Activated CD4-positive, alpha-beta memory T cell treated with anti-CD3 and anti-CD28 coated beads, Interleukin-2, amount 10 ng/mL, durations not matched to agents 7 days and 5 days (primary cell): ENCODE measurements at regions not wholly inside any gene's neighbourhood (a gene's known extent, or its start where the extent isn't known, plus 50 kb on each side); places are given as distances from the start of the nearest gene placed in this dataset.
A peak's percentile ranks its signal among the peaks of the same experiment; 100 is the strongest.
"Not testable (repeated sequence)": the region's sequence is repeated elsewhere in the genome, so short reads cannot be mapped to it uniquely, and the experiment has no call there.

Experiments
- CTCF ChIA-PET: fragments of 350-600 bp; sonication (Branson Sonifier 250); formaldehyde crosslinking; loops from one replicate; lab custom pipeline; 2021; ENCODE audit warnings: antibody characterized with exemption, inconsistent platforms; lab: Charles Lee
- POLR2A ChIA-PET: fragments of 350-600 bp; sonication (Branson Sonifier 250); formaldehyde crosslinking; loops from one replicate; lab custom pipeline; 2021; ENCODE audit warnings: antibody characterized with exemption; lab: Charles Lee
- DNase-seq: peaks from one replicate; pipeline ENCODE4 v3.0.0-alpha.2; 2020
- H3K27ac Mint-ChIP-seq: one replicate; pipeline ENCODE4 v1.8.0; 2021; ENCODE audit warnings: mild to moderate bottlenecking, mixed read lengths
- H3K27me3 Mint-ChIP-seq: one replicate; pipeline ENCODE4 v1.8.0; 2021; ENCODE audit warnings: mixed read lengths
- H3K36me3 Mint-ChIP-seq: one replicate; pipeline ENCODE4 v1.8.0; 2021; ENCODE audit warnings: low read depth, mixed read lengths
- H3K4me1 Mint-ChIP-seq: one replicate; pipeline ENCODE4 v1.8.0; 2021; ENCODE audit warnings: mixed read lengths
- H3K4me3 Mint-ChIP-seq: one replicate; pipeline ENCODE4 v1.8.0; 2021; ENCODE audit warnings: mild to moderate bottlenecking, mixed read lengths
- H3K9me3 Mint-ChIP-seq: one replicate; pipeline ENCODE4 v1.8.0; 2021; ENCODE audit warnings: mixed read lengths

- H3K9me3 Mint-ChIP-seq, H3K4me3 Mint-ChIP-seq, H3K4me1 Mint-ChIP-seq, DNase-seq, H3K36me3 Mint-ChIP-seq, CTCF ChIA-PET, H3K27me3 Mint-ChIP-seq, POLR2A ChIA-PET, H3K27ac Mint-ChIP-seq: not testable (repeated sequence)
Measured at GRCh38 chr1:224019866-224020265, 94.0 kb upstream of the FBXO28 start.

- H3K4me3 Mint-ChIP-seq, H3K36me3 Mint-ChIP-seq, H3K9me3 Mint-ChIP-seq, H3K27me3 Mint-ChIP-seq, H3K4me1 Mint-ChIP-seq, CTCF ChIA-PET, DNase-seq, POLR2A ChIA-PET, H3K27ac Mint-ChIP-seq: not testable (repeated sequence)
Measured at GRCh38 chr1:224015782-224016181, 98.1 kb upstream of the FBXO28 start.

GRCh38 chr1:224014330-224014649, 99.6 kb upstream of the FBXO28 start:
- no peaks in the 10 kb centered on the region for H3K27me3 Mint-ChIP-seq
- H3K36me3 Mint-ChIP-seq = peaks cover 9% of the 10 kb centered on the region
- H3K9me3 Mint-ChIP-seq = peaks cover 5% of the 10 kb centered on the region
- no peaks in the 10 kb centered on the region for H3K4me1 Mint-ChIP-seq
- ChIA-PET CTCF (no interaction called here), POLR2A (no interaction called here)
- H3K4me3 Mint-ChIP-seq = no peak overlapping the region
- no peak overlapping the region for H3K27ac Mint-ChIP-seq
- no peak for DNase-seq

- POLR2A ChIA-PET, H3K4me1 Mint-ChIP-seq, CTCF ChIA-PET, H3K4me3 Mint-ChIP-seq, H3K27me3 Mint-ChIP-seq, DNase-seq, H3K27ac Mint-ChIP-seq, H3K9me3 Mint-ChIP-seq: not testable (repeated sequence)
- H3K36me3 Mint-ChIP-seq = peaks cover 10% of the 10 kb centered on the region
Measured at GRCh38 chr1:224013626-224014329, 100.1 kb upstream of the FBXO28 start.

- CTCF ChIA-PET, POLR2A ChIA-PET, H3K27me3 Mint-ChIP-seq, DNase-seq, H3K4me3 Mint-ChIP-seq, H3K4me1 Mint-ChIP-seq, H3K9me3 Mint-ChIP-seq, H3K27ac Mint-ChIP-seq: not testable (repeated sequence)
- H3K36me3 Mint-ChIP-seq = peaks cover 17% of the 10 kb centered on the region
Measured at GRCh38 chr1:224012807-224013434, 101.0 kb upstream of the FBXO28 start.

GRCh38 chr1:224012162-224012561, 101.7 kb upstream of the FBXO28 start:
- POLR2A ChIA-PET, H3K4me1 Mint-ChIP-seq, H3K27me3 Mint-ChIP-seq, H3K27ac Mint-ChIP-seq, CTCF ChIA-PET, DNase-seq, H3K9me3 Mint-ChIP-seq, H3K4me3 Mint-ChIP-seq: not testable (repeated sequence)
- H3K36me3 Mint-ChIP-seq = peaks cover 23% of the 10 kb centered on the region

GRCh38 chr1:224011751-224012150, 102.2 kb upstream of the FBXO28 start:
- H3K4me3 Mint-ChIP-seq, DNase-seq, H3K27ac Mint-ChIP-seq, H3K27me3 Mint-ChIP-seq, H3K4me1 Mint-ChIP-seq, POLR2A ChIA-PET, H3K9me3 Mint-ChIP-seq, CTCF ChIA-PET: not testable (repeated sequence)
- peaks cover 25% of the 10 kb centered on the region for H3K36me3 Mint-ChIP-seq

GRCh38 chr1:224011153-224011552, 102.8 kb upstream of the FBXO28 start:
- DNase-seq, H3K4me3 Mint-ChIP-seq, H3K4me1 Mint-ChIP-seq, H3K27ac Mint-ChIP-seq, H3K27me3 Mint-ChIP-seq, H3K9me3 Mint-ChIP-seq, CTCF ChIA-PET, POLR2A ChIA-PET: not testable (repeated sequence)
- peaks cover 26% of the 10 kb centered on the region for H3K36me3 Mint-ChIP-seq

GRCh38 chr1:224005973-224006372, 107.9 kb upstream of the FBXO28 start:
- DNase-seq, H3K4me3 Mint-ChIP-seq, H3K9me3 Mint-ChIP-seq, H3K4me1 Mint-ChIP-seq, CTCF ChIA-PET, POLR2A ChIA-PET, H3K27me3 Mint-ChIP-seq, H3K27ac Mint-ChIP-seq: not testable (repeated sequence)
- peaks cover 34% of the 10 kb centered on the region for H3K36me3 Mint-ChIP-seq

GRCh38 chr1:224004552-224005315, 109.2 kb upstream of the FBXO28 start:
- DNase-seq = peak; percentile 43
- H3K27me3 Mint-ChIP-seq, H3K4me3 Mint-ChIP-seq, H3K27ac Mint-ChIP-seq, POLR2A ChIA-PET, CTCF ChIA-PET, H3K4me1 Mint-ChIP-seq, H3K9me3 Mint-ChIP-seq: not testable (repeated sequence)
- peaks cover 28% of the 10 kb centered on the region for H3K36me3 Mint-ChIP-seq

- H3K27ac Mint-ChIP-seq, H3K4me1 Mint-ChIP-seq, CTCF ChIA-PET, DNase-seq, H3K27me3 Mint-ChIP-seq, H3K4me3 Mint-ChIP-seq, POLR2A ChIA-PET, H3K9me3 Mint-ChIP-seq: not testable (repeated sequence)
- peaks cover 28% of the 10 kb centered on the region for H3K36me3 Mint-ChIP-seq
Measured at GRCh38 chr1:224003896-224004295, 110.0 kb upstream of the FBXO28 start.

- CTCF ChIA-PET, H3K27ac Mint-ChIP-seq, H3K4me3 Mint-ChIP-seq, DNase-seq, POLR2A ChIA-PET, H3K9me3 Mint-ChIP-seq, H3K4me1 Mint-ChIP-seq, H3K27me3 Mint-ChIP-seq: not testable (repeated sequence)
- peaks cover 20% of the 10 kb centered on the region for H3K36me3 Mint-ChIP-seq
Measured at GRCh38 chr1:224001757-224002156, 112.2 kb upstream of the FBXO28 start.

- H3K27ac Mint-ChIP-seq, H3K27me3 Mint-ChIP-seq, DNase-seq, CTCF ChIA-PET, H3K4me3 Mint-ChIP-seq, H3K4me1 Mint-ChIP-seq, POLR2A ChIA-PET, H3K9me3 Mint-ChIP-seq: not testable (repeated sequence)
- peaks cover 13% of the 10 kb centered on the region for H3K36me3 Mint-ChIP-seq
Measured at GRCh38 chr1:223999761-224000160, 114.2 kb upstream of the FBXO28 start.
